CD14-positive monocyte (primary cell): ENCODE measurements at regions not wholly inside any gene's neighbourhood (a gene's known extent, or its start where the extent isn't known, plus 50 kb on each side); places are given as distances from the start of the nearest gene placed in this dataset.

Experiments used
- DNase-seq, 3 donors: peaks; one replicate each; pipeline ENCODE4 v3.0.0-alpha.2; 2011 to 2022
- H2AFZ ChIP-seq: 2 replicates; pipeline ENCODE4 v1.6.0; 2012; ENCODE audit warnings: mild to moderate bottlenecking, low read depth, low read length, inconsistent platforms; ENCODE audit not compliant: insufficient read depth, poor library complexity, severe bottlenecking
- H3K27ac ChIP-seq, 2 donors: 1 replicate in 1 of 2; 2 replicates in 1 of 2; pipeline ENCODE4 v1.5.1; 2012 to 2013; ENCODE audit warnings: low read length in 2 of 2, control low read depth in 1 of 2, inconsistent platforms in 1 of 2, low read depth in 1 of 2, mild to moderate bottlenecking in 1 of 2
- H3K27me3 ChIP-seq, 2 donors: one replicate each; pipeline versions ENCODE4 v1.6.0 to v1.6.1; 2011 to 2013; ENCODE audit warnings: low read length in 2 of 2; ENCODE audit not compliant: control insufficient read depth in 2 of 2, insufficient read depth in 2 of 2
- H3K36me3 ChIP-seq, 2 donors: replicated peaks in 1 of 2; 1 replicate in 1 of 2; 2 replicates in 1 of 2; pipeline versions ENCODE4 v1.5.1 to v1.6.1; 2012 to 2013; ENCODE audit warnings: low read length in 2 of 2, control low read depth in 1 of 2, inconsistent platforms in 1 of 2, mild to moderate bottlenecking in 1 of 2; ENCODE audit not compliant: insufficient read depth in 2 of 2, control insufficient read depth in 1 of 2
- H3K4me1 ChIP-seq, 2 donors: 1 replicate in 1 of 2; 2 replicates in 1 of 2; pipeline versions ENCODE4 v1.5.1 to v1.6.1; 2012 to 2013; ENCODE audit warnings: low read length in 2 of 2, control low read depth in 1 of 2, inconsistent platforms in 1 of 2, mild to moderate bottlenecking in 1 of 2, moderate library complexity in 1 of 2; ENCODE audit not compliant: insufficient read depth in 2 of 2, control insufficient read depth in 1 of 2
- H3K4me2 ChIP-seq: replicated peaks from 2 replicates; pipeline ENCODE3; 2012; ENCODE audit warnings: low read length, moderate library complexity, mild to moderate bottlenecking; ENCODE audit not compliant: poor library complexity, severe bottlenecking; ENCODE audit errors: extremely low read depth
- H3K4me3 ChIP-seq, 3 experiments: fragments of 200-600 bp in 1 of 3; sonication (generic) in 1 of 3; replicated peaks in 1 of 3; 1 replicate in 2 of 3; 2 replicates in 1 of 3; pipeline ENCODE4 v1.5.1; 2011 to 2013; ENCODE audit warnings: low read length in 3 of 3, mild to moderate bottlenecking in 3 of 3, control low read depth in 2 of 3, low read depth in 2 of 3, inconsistent platforms in 1 of 3, moderate library complexity in 1 of 3
- H3K79me2 ChIP-seq: 2 replicates; pipeline ENCODE4 v1.6.0; 2012; ENCODE audit warnings: mild to moderate bottlenecking, control low read depth, inconsistent platforms, low read length, moderate library complexity; ENCODE audit not compliant: insufficient read depth
- H3K9ac ChIP-seq: 2 replicates; pipeline ENCODE4 v1.6.0; 2017; ENCODE audit warnings: low read length, mild to moderate bottlenecking; ENCODE audit not compliant: insufficient read depth, poor library complexity, severe bottlenecking
- H3K9me3 ChIP-seq, 2 donors: replicated peaks in 1 of 2; 1 replicate in 1 of 2; 2 replicates in 1 of 2; pipeline versions ENCODE4 v1.5.1 to v1.6.1; 2012 to 2013; ENCODE audit warnings: low read length in 2 of 2, control low read depth in 1 of 2; ENCODE audit not compliant: control insufficient read depth in 1 of 2, insufficient read depth in 1 of 2
- H4K20me1 ChIP-seq: 2 replicates; pipeline ENCODE4 v1.6.0; 2012; ENCODE audit warnings: mild to moderate bottlenecking, low read length, control low read depth, moderate library complexity; ENCODE audit not compliant: insufficient read depth
- H3K27ac Mint-ChIP-seq, 7 donors: one replicate each; pipeline ENCODE4 v1.8.0; 2020; ENCODE audit warnings: mild to moderate bottlenecking in 7 of 7, mixed read lengths in 7 of 7, moderate library complexity in 6 of 7, inconsistent platforms in 2 of 7
- H3K27me3 Mint-ChIP-seq, 3 donors: one replicate each; pipeline ENCODE4 v1.8.0; 2021 to 2022; ENCODE audit warnings: low read depth in 3 of 3, mild to moderate bottlenecking in 3 of 3, mixed read lengths in 3 of 3, moderate library complexity in 3 of 3, inconsistent platforms in 1 of 3
- H3K36me3 Mint-ChIP-seq, 2 donors: one replicate each; pipeline ENCODE4 v1.8.0; 2020; ENCODE audit warnings: mixed read lengths in 2 of 2, inconsistent platforms in 1 of 2, mild to moderate bottlenecking in 1 of 2
- H3K4me1 Mint-ChIP-seq: one replicate; pipeline ENCODE4 v1.8.0; 2020; ENCODE audit warnings: mild to moderate bottlenecking, mixed read lengths
- H3K4me3 Mint-ChIP-seq, 2 donors: one replicate each; pipeline ENCODE4 v1.8.0; 2020; ENCODE audit warnings: mild to moderate bottlenecking in 2 of 2, mixed read lengths in 2 of 2, moderate library complexity in 1 of 2
- H3K9me3 Mint-ChIP-seq, 7 donors: one replicate each; pipeline ENCODE4 v1.8.0; 2020 to 2022; ENCODE audit warnings: mixed read lengths in 7 of 7, mild to moderate bottlenecking in 6 of 7, moderate library complexity in 6 of 7, inconsistent platforms in 2 of 7
- WGBS: methylation state at CpG from one replicate; pipeline ENCODE4 v1.1.5; 2013; ENCODE audit warnings: missing lambda C conversion rate; ENCODE audit not compliant: insufficient coverage; 5-methylcytosine and 5-hydroxymethylcytosine counted together
- intact Hi-C, 2 donors: fragments of 100-400 bp; cut with micrococcal nuclease; formaldehyde crosslinking; loops; one replicate each; pipeline versions ENCODE4 v1.15.0 to v1.15.1; 2023
- TF ChIP-seq, protein P1 (sequence below): fragments of 200-600 bp; IDR thresholded peaks from one replicate; pipeline ENCODE4 v1.8.0; 2022; ENCODE audit warnings: antibody characterized with exemption, mild to moderate bottlenecking

DNA sequence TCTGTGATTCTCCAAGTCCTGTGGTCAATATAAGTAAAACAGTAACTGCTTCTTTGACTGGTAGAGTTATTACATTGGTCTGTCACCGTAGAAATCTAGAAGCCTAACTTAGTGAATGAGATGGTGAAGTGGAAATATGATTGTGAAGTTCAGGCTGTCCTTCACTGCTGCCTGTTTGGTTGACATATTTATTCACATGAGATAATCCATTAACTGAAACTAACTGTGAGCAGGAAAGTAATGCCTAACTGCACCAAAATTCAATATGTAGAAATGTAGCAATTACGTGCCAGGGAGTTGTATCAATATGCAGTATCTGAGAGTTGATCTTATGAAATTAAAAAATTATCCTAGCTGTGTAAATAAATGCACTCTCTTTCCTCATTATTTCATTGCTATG, 147.7 kb upstream of the APCDD1 start:
- H3K4me1 ChIP-seq, result peaks cover 24 to 27% of the 10 kb centered on the region in 2 donors
- no peaks in the 10 kb centered on the region for H3K79me2 ChIP-seq
- H3K27ac ChIP-seq, result no peak overlapping the region
- no peaks in the 10 kb centered on the region for H3K27me3 ChIP-seq
- peaks cover 28% of the 10 kb centered on the region for H3K4me1 Mint-ChIP-seq
- no peak overlapping the region for H3K9ac ChIP-seq
- H3K36me3 Mint-ChIP-seq, result peaks cover 4 to 6% of the 10 kb centered on the region in 2 donors
- no CpG with 5 or more reads among the region's 2 CpGs for WGBS
- TF ChIP-seq, protein P1, sequence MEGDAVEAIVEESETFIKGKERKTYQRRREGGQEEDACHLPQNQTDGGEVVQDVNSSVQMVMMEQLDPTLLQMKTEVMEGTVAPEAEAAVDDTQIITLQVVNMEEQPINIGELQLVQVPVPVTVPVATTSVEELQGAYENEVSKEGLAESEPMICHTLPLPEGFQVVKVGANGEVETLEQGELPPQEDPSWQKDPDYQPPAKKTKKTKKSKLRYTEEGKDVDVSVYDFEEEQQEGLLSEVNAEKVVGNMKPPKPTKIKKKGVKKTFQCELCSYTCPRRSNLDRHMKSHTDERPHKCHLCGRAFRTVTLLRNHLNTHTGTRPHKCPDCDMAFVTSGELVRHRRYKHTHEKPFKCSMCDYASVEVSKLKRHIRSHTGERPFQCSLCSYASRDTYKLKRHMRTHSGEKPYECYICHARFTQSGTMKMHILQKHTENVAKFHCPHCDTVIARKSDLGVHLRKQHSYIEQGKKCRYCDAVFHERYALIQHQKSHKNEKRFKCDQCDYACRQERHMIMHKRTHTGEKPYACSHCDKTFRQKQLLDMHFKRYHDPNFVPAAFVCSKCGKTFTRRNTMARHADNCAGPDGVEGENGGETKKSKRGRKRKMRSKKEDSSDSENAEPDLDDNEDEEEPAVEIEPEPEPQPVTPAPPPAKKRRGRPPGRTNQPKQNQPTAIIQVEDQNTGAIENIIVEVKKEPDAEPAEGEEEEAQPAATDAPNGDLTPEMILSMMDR, result no peak
- H4K20me1 ChIP-seq, result no peaks in the 10 kb centered on the region
- H3K27me3 Mint-ChIP-seq, result no peaks in the 10 kb centered on the region
- no peak overlapping the region for H3K4me2 ChIP-seq
- no peaks in the 10 kb centered on the region for H3K36me3 ChIP-seq
- intact Hi-C loops, result loop anchor here in 1 of 2 donors (5.0 kb wide), 1 partner anchor 96 kb away; no protein-coding TSS in a partner anchor
- peaks cover 0 to 8% (median 2%) of the 10 kb centered on the region in 7 donors for H3K9me3 Mint-ChIP-seq
- H3K27ac Mint-ChIP-seq, result no peak overlapping the region
- no peak overlapping the region for H2AFZ ChIP-seq
- H3K9me3 ChIP-seq, result no peaks in the 10 kb centered on the region
- H3K4me3 Mint-ChIP-seq, result no peak overlapping the region
- no peak for DNase-seq
- H3K4me3 ChIP-seq, result no peak overlapping the region

DNA sequence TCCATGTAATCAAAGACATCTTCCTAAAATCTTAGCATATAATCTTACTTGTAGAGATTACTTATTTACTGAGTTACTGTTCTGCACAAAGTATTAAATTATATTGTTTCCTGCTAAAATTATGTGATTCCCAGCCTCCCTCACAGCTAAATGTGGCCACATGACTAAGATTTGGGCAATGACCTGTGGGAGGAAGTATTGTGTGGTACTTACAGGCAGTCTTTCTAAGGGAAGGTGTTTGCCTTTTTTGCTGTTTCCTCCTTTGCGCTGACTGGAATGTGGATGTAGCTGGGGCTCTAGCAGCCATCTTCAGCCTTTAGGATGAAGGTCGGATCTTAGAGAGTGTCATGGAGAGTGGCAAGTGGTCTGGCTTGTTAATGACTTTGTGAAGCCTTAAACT, 146.3 kb upstream of the APCDD1 start:
- Mint-ChIP-seq H3K4me1 (peaks cover 25% of the 10 kb centered on the region), H3K27me3 (peaks cover 0 to 1% (median 0%) of the 10 kb centered on the region in 3 donors), H3K9me3 (peaks cover 0 to 5% (median 0%) of the 10 kb centered on the region in 7 donors), H3K4me3 (no peak overlapping the region), H3K27ac (peak overlapping the region in 2 of 7 donors; percentile 0 to 5), H3K36me3 (peaks cover 2 to 4% of the 10 kb centered on the region in 2 donors)
- Histone ChIP-seq H3K4me3 (no peak overlapping the region), H2AFZ (no peak overlapping the region), H3K9me3 (no peaks in the 10 kb centered on the region), H3K79me2 (no peaks in the 10 kb centered on the region), H3K27ac (no peak overlapping the region), H4K20me1 (no peaks in the 10 kb centered on the region), H3K4me1 (peaks cover 21 to 23% of the 10 kb centered on the region in 2 donors), H3K4me2 (no peak overlapping the region), H3K36me3 (no peaks in the 10 kb centered on the region), H3K9ac (no peak overlapping the region), H3K27me3 (no peaks in the 10 kb centered on the region)
- peak in 2 of 3 donors; percentile 39 to 49 for DNase-seq
- intact Hi-C loops, result loop anchor here in 1 of 2 donors (5.0 kb wide), 1 partner anchor 94 kb away; no protein-coding TSS in a partner anchor
- TF ChIP-seq, protein P1, result no peak
- WGBS, result no CpG with 5 or more reads among the region's 2 CpGs
